ENCODE measurements at regions not wholly inside any gene's neighbourhood (a gene's known extent, or its start where the extent isn't known, plus 50 kb on each side); places are given as distances from the start of the nearest gene placed in this dataset.
"Not testable (repeated sequence)": the region's sequence is repeated elsewhere in the genome, so short reads cannot be mapped to it uniquely, and the experiment has no call there.

DNA sequence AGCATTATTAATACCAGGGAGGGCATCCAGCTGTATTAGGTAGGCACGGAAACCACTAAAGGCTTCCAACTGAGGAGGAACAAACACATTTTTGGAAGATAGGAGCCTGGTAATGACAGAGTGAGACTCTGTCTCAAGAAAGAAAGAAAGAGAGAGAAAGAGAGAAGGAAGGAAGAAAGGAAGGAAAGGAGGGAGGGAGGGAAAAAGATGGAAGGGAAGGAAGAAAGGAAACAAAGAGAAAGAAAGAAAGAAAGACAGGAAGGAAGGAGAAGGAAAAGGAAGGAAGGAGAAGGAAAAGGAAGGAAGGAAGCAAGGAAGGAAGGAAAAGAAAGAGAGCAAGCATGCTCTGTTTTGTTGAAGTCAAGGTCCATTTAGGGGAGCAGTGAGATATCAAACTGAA lies 103.8 kb upstream of the RFX8 start:
- H3K4me3 ChIP-seq (ENCODE audit: low read depth, low read length), result no peak overlapping the region
- H3K27me3 ChIP-seq (ENCODE audit: insufficient read depth, low read depth, severe bottlenecking), result no peaks in the 10 kb centered on the region
- no peaks in the 10 kb centered on the region for H3K9me3 ChIP-seq (ENCODE audit: severe bottlenecking)
- H3K27ac ChIP-seq, result no peak overlapping the region
- H3K36me3 ChIP-seq, result no peaks in the 10 kb centered on the region
- DNase-seq, result no peak
- no peak for TF ChIP-seq CTCF (IDR thresholded peaks at IDR 0.05; ENCODE audit: low read depth, low read length)

DNA sequence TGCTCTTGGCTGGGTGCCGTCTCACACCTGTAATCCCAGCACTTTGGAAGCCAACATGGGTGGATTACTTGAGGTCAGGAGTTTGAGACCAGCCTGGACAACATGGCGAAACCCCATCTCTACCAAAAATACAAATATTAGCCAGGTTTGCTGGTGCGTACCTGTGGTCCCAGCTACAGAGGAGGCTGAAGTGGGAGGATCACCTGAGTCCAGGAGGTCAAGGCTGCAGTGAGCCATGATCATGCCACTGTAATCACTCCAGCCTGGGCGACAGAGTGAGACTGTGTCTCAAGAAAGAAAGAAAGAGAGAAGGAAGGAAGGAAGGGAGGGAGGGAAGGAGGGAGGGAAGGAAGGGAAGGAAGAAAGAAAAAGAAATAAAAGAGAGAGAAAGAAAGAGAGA lies 103.2 kb upstream of the RFX8 start:
- H3K27ac ChIP-seq; H3K9me3 ChIP-seq (ENCODE audit: severe bottlenecking); H3K27me3 ChIP-seq (ENCODE audit: insufficient read depth, low read depth, severe bottlenecking); DNase-seq; H3K4me3 ChIP-seq (ENCODE audit: low read depth, low read length); H3K36me3 ChIP-seq: not testable (repeated sequence)

- no peaks in the 10 kb centered on the region for H3K36me3 ChIP-seq
- H3K27me3 ChIP-seq (ENCODE audit: insufficient read depth, low read depth, severe bottlenecking), result no peaks in the 10 kb centered on the region
- H3K27ac ChIP-seq, result no peak overlapping the region
- DNase-seq, result no peak
- no peaks in the 10 kb centered on the region for H3K9me3 ChIP-seq (ENCODE audit: severe bottlenecking)
- no peak for TF ChIP-seq CTCF (IDR thresholded peaks at IDR 0.05; ENCODE audit: low read depth, low read length)
- H3K4me3 ChIP-seq (ENCODE audit: low read depth, low read length), result no peak overlapping the region
These were observed 102.3 kb upstream of the RFX8 start for GRCh38 chr2:101577173-101577572.

- no peaks in the 10 kb centered on the region for H3K9me3 ChIP-seq (ENCODE audit: severe bottlenecking)
- DNase-seq, result no peak
- no peak overlapping the region for H3K27ac ChIP-seq
- H3K27me3 ChIP-seq (ENCODE audit: insufficient read depth, low read depth, severe bottlenecking), result no peaks in the 10 kb centered on the region
- TF ChIP-seq CTCF (IDR thresholded peaks at IDR 0.05; ENCODE audit: low read depth, low read length), result no peak
- no peak overlapping the region for H3K4me3 ChIP-seq (ENCODE audit: low read depth, low read length)
- no peaks in the 10 kb centered on the region for H3K36me3 ChIP-seq
These were observed 99.7 kb upstream of the RFX8 start for GRCh38 chr2:101574622-101575021.

DNA sequence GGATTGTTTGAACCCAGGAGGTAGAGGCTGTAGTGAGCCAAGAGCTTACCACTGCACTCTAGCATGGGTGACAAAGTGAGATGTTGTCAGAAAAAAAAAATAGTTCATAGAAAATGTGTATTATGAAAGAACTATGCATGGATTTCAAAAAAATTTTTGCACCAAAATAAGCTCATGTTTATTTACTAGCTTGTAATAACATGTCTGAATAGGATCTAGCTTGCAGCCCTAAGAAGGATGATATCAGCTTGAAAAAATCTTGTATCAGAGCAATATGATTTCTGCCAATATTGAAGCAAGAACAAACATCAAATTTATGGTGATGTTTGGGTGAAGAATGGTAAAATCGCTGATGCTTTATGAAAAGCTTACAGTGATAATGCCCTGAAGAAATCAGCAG lies 97.0 kb upstream of the RFX8 start:
- Histone ChIP-seq H3K9me3 (ENCODE audit: severe bottlenecking) (no peaks in the 10 kb centered on the region), H3K36me3 (no peaks in the 10 kb centered on the region), H3K4me3 (ENCODE audit: low read depth, low read length) (no peak overlapping the region), H3K27ac (no peak overlapping the region), H3K27me3 (ENCODE audit: insufficient read depth, low read depth, severe bottlenecking) (no peaks in the 10 kb centered on the region)
- TF ChIP-seq CTCF (IDR thresholded peaks at IDR 0.05; ENCODE audit: low read depth, low read length), result no peak
- no peak for DNase-seq

- H3K27ac ChIP-seq, result peak overlapping the region; percentile 20; the same call in 1 of the 2 replicates
- no peaks in the 10 kb centered on the region for H3K36me3 ChIP-seq
- no peak for DNase-seq
- H3K9me3 ChIP-seq (ENCODE audit: severe bottlenecking), result no peaks in the 10 kb centered on the region
- TF ChIP-seq CTCF (IDR thresholded peaks at IDR 0.05; ENCODE audit: low read depth, low read length), result no peak
- H3K4me3 ChIP-seq (ENCODE audit: low read depth, low read length), result no peak overlapping the region
- H3K27me3 ChIP-seq (ENCODE audit: insufficient read depth, low read depth, severe bottlenecking), result no peaks in the 10 kb centered on the region
These were observed 95.1 kb upstream of the RFX8 start for GRCh38 chr2:101569886-101570520.
